ENCODE measurements at regions not wholly inside any gene's neighbourhood (a gene's known extent, or its start where the extent isn't known, plus 50 kb on each side); places are given as distances from the start of the nearest gene placed in this dataset.
A peak's percentile ranks its signal among the peaks of the same experiment; 100 is the strongest.
"Not testable (repeated sequence)": the region's sequence is repeated elsewhere in the genome, so short reads cannot be mapped to it uniquely, and the experiment has no call there.

DNA sequence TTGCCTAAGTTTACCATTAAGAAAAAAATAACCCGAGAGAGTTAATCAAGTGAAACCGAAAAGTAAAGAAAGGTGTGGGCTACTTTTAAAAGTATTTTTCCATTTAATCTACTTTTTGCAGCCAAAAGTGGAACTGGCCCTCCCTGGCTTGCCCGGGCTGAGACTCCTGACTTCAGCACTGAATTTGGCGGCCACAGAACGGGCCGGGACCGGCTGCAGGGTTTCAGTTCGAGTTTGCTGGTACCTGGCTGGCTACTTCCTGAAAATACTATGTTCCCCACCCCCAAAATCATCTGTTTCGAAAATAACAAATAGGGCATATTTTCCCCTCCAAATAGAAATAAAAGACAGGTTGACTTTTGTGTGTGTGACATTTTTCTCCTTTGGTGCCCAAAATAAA, 173.4 kb upstream of the EXOC2 start:
- DNase-seq (ENCODE audit: low read depth) = no peak

DNA sequence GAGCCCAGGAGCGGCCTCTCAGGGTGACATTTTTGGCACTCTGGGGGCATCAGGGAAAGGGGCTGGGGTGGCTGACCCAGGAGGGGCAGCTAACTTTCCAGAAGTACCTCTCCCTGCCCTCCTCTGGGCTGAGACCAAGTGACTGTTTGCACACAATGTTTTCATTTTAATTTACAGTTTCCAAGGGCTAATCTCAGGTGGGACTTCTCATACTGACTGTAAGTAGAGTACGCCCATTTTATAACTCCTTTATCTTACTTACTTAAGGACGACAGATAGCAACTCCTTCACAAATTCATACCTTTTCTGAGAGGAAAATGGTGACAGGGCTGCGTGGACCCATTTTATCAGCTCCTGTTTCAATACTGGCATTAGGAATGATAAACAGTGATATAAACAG, 172.9 kb upstream of the EXOC2 start:
- DNase-seq (ENCODE audit: low read depth) = no peak

DNA sequence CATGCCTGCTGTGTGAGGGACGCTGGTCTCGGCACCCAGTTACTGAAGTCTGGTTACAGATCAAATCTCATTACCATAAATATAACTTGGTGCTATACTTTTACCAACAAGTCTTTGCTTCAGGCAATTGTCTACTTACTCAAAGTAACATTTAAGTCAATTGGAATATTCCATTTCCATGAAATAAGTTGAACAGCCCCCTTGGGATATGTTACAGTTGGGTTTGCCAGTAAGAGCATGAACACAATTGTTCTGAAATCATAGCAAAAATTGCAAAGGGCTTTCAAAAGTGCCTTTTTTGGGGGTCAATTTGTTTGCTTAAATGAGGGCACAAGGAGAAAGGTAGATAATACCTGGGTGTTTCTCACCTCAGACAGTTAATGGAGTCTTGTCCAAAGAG, 170.9 kb upstream of the EXOC2 start:
- DNase-seq (ENCODE audit: low read depth) = no peak

DNA sequence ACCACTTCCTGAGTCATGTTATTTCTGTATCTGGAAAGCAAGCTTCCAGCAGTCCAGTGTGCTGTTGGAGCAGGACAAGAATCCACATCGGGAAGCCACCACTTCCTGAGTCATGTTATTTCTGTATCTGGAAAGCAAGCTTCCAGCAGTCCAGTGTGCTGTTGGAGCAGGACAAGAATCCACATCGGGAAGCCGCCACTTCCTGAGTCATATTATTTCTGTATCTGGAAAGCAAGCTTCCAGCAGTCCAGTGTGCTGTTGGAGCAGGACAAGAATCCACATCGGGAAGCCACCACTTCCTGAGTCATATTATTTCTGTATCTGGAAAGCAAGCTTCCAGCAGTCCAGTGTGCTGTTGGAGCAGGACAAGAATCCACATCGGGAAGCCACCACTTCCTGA, 170.2 kb upstream of the EXOC2 start:
- DNase-seq (ENCODE audit: low read depth) = not testable (repeated sequence)

DNA sequence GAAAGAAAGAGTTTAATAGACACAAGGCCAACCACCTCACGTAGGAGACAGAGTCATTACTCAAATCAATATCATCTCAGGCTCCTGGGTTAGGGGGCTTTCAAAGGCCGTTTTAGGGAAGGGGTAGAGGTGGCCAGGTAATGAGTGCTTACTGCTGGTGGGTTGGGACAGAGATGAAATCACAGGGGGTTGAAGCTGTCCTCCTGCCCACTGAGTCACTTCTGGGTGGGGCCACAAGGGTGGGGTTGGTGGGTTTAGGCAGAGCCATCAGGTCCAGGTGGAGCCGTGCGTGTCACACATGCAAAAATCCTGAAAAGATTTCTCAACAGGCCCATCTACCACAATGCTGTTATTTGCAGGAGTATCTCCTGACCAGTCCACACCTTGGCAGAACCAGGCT, 167.0 kb upstream of the EXOC2 start:
- no peak for DNase-seq (ENCODE audit: low read depth)

DNA sequence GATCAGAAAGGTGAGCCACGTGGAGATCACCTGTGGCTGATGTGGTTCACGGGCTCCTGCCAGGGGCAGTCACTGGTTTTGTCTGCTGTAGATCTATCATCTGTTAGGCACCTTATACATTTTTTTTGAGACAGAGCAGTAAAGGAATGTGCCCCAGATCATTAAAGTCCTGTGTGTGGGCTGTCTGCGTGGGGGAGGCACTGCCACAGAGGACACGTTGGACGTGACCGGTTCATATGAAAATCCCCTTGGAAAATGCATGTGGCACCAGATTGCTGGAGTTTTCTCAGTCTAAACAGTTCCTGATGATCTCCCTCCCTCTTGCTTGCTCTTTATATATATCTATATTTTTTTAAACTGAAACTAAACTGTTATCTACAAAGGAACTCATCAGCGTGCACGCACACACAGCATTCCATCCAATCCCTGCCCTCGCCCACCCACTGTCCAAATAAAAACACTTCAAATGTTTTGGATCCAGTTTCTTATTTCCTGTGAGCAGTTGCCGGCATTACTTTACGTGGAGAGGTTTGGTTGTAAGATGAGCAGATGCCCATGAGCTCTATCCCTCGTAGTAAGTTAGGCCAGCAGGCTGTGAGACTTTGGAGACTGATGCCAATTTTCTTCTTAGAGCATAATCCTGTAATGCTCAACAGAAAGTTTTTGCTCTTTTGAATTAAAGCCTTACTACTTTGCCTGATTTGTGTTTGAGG, 161.6 kb upstream of the EXOC2 start:
- no peak for DNase-seq (ENCODE audit: low read depth)

DNA sequence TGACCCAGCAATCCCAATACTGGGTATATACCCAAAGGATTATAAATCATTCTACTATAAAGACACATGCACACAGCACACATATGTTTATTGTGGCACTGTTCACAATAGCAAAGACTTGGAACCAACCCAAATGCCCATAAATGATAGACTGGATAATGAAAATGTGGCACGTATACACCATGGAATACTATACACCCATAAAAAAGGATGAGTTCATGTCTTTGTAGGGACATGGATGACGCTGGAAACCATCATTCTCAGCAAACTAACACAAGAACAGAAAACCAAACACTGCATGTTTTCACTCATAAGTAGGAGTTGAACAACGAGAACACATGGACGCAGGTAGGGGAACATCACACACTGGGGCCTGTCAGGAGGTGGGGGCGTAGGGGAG, 159.3 kb upstream of the EXOC2 start:
- DNase-seq (ENCODE audit: low read depth) = not testable (repeated sequence)

DNA sequence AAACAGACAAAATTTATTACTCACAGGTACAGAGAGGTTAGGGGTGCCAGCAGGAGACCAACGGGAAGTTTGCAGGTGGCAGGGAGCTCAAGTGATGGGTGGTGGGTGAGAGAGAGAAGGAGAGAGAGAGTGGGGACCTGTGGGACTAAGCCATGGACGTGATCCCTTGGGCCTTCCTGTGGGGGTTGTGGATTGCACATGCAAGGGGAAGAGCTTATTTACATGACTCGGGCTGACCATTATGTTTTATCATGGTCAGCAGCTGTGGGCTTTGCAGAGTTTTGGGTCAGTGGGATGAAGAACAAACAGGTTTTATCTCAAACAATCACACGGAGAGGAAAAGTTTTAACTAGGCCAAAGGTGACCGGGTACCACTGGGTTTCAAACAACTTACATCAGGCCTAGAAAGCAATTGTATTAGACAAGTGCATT, 156.2 kb upstream of the EXOC2 start:
- DNase-seq (ENCODE audit: low read depth) = no peak

DNA sequence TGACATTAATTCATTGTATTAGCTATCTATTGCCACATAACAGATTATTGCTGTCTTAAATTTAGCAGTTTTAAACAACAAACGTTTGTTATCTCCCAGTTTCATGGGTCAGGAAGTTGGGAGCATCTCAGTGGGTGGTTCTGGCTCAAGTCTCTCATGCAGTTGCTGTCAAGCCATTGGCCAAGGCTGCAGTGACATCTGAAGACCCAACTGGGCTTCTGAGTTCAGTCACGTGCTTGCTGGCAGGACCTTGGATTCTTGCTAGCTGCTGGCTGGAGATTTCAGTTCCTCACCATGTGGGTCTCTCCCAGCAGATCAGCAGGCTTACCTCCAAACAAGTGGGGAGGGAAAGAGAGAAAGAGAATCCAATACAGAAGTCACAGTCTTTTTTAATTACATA, 152.6 kb upstream of the EXOC2 start:
- no peak for DNase-seq (ENCODE audit: low read depth)

DNA sequence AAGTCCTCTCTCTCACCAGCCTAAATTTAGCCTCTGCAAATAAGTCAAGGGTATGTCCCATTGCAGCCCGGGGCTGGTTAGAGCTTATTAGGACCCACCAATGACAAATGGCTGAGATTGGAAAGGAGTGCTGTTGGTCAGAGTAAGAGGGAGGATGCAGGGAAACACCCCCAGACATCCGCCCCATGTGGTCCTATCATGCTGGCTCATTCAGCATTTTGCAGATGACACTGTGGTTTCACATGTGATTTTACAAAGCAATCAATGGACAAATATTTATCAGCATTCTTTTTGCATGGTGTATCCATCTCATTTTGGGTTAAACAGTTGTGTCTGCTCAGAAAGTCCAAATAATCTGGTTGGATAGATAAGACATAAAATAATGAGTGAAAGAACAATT, 152.2 kb upstream of the EXOC2 start:
- DNase-seq (ENCODE audit: low read depth) = no peak

DNA sequence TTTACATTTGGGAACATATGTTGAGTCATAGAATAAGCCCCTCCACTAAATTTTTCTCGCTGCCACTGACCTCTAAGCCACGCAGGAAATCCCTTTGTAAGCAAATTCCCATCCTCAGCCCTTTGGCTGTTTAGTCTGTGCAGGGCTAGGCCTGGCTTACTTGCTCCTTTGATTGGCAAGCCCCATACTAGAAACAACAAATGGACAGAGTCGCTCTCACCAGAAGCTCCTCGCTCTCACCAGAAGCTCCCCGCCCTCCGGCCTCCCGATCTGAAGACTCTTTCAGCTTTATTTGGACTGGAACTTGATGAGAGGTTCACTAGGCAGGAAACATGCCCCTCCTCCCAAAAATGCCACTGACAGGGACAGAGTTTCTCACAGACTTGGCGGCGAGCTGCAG, 149.2 kb upstream of the EXOC2 start:
- DNase-seq (ENCODE audit: low read depth) = peak; percentile 1

DNA sequence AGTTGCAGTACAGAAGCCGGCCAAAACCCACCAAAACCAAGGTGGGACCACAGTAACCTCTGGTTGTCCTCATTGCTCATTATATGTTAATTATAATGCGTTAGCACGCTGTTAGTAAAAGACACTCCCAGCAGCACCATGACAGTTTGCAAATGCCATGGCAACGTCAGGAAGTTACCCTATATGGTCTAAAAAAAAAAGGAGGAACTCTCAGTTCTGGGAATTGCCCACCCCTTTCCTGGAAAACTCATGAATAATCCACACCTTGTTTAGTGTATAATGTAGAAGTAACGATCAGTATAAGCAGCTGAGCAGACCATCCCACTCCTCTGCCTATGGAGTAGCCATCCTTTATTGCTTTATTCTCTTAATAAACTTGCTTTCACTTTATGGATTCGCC, 148.6 kb upstream of the EXOC2 start:
- DNase-seq (ENCODE audit: low read depth) = no peak

DNA sequence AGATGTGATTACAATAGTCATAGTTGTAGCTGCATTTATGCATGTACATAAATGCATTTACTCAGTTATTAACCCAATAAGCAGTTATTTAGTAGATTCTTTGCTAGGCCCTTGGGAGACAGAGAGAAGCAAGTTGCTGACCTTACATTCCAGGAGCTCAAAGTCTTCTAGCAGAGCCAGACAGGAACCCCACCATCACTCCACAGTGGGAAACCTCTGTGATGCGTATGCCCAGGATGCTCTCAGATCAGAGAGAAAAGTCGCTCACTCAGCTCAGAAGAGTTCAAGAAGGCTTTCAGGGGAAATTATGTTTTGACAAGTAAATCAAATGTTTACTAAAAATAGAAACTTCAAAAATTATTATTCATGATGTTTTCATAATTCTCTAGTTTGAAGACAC, 146.3 kb upstream of the EXOC2 start:
- DNase-seq (ENCODE audit: low read depth) = no peak

DNA sequence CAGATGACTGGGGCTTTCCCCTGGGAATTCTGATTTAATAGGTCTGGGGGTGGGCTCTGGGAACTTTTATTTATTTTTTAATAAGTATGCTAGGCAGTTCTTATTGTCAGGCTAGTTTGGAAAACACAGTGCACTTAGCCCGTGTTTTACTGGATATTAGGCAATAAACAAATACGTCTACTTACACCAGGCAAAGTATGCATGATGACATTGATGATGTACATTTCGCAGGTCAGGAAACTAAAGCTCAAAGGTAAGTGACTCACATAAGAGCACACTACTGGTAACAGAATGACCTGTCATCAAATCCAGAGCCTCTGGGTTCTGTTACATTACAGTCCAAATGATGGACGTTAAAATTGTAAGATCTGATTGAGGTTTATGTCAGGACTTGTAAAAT, 144.4 kb upstream of the EXOC2 start:
- no peak for DNase-seq (ENCODE audit: low read depth)

DNA sequence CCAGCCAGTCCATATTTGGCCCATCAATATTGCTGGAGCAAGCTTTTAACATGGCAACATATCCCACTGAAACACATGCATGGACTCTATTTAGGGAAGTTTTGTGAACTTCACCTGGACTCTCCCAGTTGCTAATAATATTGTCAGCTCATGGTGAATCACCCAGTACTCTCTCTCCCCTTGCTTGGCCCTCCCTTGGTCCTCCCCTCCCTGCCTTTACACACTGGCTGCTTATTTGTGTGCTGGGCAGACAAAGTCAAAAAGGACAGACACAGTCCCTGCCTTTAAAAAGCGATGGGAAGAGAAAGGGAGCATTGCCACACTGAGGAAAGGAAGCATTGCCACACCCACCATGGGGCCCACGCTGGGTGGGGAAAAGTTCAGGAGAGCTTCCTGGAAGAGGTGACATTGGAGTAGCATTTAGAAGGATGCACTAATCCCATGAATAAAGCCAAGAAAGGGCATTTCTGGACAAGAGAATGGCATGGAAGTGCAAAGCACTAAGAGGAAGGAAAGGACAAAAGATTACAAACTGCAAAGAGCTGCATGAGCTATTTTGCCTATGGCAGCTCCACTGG, 143.4 kb upstream of the EXOC2 start:
- peak; percentile 4 for DNase-seq (ENCODE audit: low read depth)

DNA sequence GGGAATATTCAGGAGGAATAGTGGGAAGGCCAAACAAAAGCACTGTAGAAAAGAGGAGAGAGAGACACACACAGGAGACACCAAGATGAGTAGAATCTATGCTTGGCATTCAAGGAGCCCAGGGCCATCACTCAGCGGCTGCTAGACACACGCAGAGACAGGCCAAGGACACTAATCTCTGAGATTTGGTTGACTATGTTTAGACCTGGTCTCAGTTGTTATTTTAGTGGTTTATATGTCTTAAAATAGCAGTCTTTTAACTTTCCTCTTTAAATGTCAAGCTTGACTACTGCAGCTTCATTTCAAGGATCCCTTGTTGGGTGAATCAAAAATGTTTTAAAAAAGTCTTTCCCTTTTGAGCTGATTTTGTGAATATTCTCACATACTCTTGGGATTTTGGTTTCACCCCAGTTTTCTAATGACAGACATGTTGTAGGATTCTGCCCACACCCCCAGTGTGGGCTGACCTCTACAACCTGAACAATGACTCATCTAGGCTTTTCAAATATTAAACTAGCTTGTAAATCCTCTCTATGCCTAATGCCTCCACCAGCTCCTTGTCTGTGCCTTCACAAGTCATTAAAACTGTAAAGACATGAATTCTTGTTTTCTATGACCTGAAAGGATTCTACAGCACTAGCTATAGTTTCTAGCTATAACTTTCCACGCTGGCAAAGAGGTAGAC, 142.7 kb upstream of the EXOC2 start:
- DNase-seq (ENCODE audit: low read depth) = peak; percentile 22

DNA sequence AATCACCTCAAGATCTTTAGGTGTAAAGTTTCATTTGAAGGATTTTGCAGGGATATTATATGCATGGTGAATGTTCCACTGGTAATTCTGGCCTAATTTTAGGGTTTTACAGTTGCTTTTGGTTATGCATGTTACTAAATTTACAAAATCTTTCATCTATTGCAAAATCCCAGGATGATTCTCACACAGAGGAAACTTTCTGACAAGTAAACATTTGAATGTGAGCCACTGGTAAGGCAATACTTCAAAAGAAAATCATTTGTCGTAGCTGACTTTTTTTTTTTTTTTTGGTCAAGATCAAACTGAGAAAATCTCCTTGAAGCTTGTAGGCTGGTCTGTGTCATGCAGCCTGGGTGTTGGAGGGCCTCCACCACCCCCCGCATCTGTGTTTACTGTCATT, 141.9 kb upstream of the EXOC2 start:
- no peak for DNase-seq (ENCODE audit: low read depth)

DNA sequence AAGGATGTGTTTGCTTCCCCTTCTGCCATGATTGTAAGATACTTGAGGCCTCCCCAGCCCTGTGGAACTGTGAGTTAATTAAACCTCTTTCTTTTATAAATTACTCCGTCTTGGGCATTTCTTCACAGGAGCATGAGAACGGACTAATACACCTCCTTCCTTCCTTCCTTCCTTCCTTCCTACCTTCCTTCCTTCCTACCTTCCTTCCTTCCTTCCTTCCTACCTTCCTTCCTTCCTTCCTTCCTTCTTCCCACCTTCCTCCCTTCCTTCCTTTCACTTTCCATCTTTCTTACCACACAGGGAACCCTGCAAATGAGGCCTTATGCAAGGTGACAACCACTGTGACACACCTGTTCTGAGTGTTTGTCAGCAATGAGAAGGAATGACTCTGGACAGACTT, 141.3 kb upstream of the EXOC2 start:
- DNase-seq (ENCODE audit: low read depth) = no peak

DNA sequence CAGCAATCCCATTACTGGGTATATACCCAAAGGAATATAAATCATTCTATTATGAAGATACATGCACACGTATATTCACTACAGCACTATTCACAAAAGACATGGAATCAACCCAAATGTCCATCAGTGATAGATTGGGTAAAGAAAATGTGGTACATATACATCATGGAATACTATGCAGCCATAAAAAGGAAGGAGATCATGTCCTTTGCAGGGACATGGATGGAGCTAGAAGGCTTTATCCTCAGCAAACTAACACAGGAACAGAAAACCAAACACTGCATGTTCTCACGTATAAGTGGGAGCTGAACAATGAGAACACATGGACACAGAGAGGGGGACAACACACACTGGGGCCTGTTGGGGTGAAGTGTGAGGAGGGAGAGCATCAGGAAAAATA, 139.9 kb upstream of the EXOC2 start:
- DNase-seq (ENCODE audit: low read depth) = not testable (repeated sequence)

DNA sequence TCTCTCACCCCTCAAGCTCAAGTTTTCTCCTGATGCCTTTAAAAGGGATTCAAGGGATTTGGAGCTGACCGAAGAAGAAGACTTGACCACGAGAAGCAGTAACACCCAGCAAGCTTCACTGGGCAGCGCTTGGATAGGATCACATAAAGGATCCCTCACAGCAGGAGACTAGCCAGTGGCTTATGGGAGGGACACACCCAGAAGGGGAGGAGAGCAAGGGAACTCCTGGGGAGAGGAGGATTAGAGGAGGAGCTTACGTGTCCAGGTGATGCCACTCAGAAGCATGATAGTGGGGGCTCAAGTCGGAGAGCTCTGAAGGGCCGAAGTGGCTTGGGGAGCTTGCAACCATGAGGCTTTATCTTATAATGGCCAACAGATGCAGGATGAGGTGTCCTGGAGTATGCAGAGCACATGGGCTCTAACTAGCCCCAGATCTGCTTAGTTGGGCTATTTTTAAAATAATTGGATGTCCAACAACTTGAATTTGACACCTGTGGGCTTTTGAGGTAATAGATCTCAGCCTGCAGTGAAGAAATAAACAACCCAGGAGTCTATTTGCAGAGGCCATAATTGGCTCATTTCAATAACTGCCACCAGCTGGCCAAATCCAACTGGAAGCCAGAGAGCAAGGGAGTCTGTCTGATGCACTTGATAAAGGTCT, 137.9 kb upstream of the EXOC2 start:
- no peak for DNase-seq (ENCODE audit: low read depth)

DNA sequence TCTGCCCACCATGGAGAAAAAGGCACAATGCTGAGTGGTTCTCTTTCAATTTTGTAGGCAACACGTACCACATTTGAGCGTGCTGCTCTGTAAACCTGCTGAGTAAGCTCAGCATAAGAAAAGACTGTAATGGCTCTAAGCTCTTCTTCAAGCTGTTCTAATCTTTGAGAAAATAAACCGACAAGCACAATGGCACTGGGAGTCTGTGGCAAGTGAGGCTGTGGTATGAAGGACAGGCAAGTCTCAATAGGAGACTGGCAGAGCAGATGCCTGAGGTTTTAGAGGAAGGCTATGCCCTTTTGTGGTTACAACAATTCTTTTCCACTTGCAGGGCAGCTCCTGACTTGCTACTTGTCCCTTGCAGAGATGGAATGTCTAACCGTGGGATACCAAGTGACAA, 136.7 kb upstream of the EXOC2 start:
- DNase-seq (ENCODE audit: low read depth) = peak; percentile 49

DNA sequence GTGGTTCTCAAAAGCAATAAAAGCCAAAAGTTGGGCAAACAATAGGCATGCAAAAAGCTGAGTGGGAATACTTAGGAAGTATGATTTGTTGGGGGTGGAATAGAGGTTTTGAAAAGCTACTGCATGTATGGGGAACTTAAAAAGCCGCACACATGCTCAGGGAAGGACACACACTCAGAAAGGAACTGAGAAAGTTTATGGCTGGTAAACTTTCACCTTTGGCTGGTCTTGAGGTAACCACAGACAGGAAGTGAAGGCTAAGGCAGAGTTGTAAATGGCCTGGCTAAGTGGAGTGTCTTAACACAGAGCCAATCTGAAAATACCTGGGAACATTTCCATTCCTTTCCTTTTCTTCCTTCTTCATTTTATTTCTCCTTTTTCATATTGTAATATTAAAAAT, 134.5 kb upstream of the EXOC2 start:
- no peak for DNase-seq (ENCODE audit: low read depth)
